HG02759 (cell line): ENCODE measurements at regions not wholly inside any gene's neighbourhood (a gene's known extent, or its start where the extent isn't known, plus 50 kb on each side); places are given as distances from the start of the nearest gene placed in this dataset.

Source experiments
- ATAC-seq: cut with Tn5 transposase; IDR thresholded peaks from one replicate; pipeline ENCODE4 v1.9.1; 2021; ENCODE audit warnings: mild to moderate bottlenecking, moderate library complexity; ENCODE audit not compliant: unreplicated experiment

GRCh38 chr2:492178-492577 is 185.0 kb downstream of the TMEM18 start:
- no peak for ATAC-seq

- ATAC-seq: no peak
These were observed 187.4 kb downstream of the TMEM18 start for GRCh38 chr2:489838-490237.

DNA sequence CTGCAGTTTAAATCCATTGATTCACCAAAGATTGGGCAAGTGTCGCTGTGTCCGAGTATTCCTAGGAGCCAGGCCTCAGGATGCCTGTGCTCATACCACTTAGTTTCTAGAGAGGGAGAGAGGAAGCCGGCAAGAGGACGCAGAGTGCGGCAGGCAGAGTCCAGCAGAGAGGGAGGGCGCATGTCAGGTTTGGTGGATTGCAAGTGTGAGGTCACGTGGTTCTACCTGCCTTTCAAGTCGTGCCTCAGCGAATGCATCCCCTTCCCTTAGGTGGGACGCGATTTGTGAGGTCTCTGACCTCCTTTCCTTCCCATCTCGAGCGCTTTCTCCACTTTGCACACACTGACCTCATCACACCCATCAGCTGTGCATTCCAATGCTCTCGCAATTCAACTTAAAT is 188.1 kb downstream of the TMEM18 start:
- no peak for ATAC-seq

- ATAC-seq: no peak
These were observed 189.8 kb downstream of the TMEM18 start for GRCh38 chr2:487186-488079.

GRCh38 chr2:486371-486770 is 190.8 kb downstream of the TMEM18 start:
- ATAC-seq: no peak

- no peak for ATAC-seq
These were observed 193.5 kb upstream of the ALKAL2 start for GRCh38 chr2:481388-481787.

DNA sequence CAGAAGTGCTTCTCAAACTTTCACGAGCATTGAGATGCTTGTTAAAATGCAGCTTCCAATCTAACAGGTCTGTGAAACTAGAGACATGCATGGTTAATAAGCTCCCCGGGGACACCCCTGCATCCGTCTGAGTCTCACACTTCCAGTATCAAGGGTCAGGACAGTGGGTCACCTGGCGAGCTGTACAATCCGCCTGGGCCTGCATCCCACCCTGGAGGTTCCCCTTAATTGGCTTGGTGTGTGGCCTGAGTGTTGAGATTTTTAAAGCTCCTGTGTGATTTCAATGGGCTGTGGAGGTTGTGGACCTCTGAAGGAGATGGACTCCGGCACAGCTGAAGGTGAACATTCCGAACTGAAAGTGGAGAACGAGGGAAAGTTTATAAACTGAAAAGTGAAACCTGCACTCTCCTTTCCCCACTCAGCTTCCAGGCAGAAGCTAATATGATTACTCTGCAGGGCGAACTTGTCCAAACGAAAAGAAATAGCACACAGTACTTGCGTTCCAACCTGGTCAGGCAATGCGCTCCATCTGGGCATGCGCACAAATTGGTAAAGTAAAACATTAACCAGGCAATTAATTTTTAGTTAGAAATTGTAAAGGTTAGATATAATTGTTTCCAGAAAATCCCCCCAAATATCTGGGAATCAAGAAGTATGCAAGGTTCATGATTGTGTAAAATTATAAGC is 191.7 kb upstream of the ALKAL2 start:
- no peak for ATAC-seq

GRCh38 chr2:479031-479430 is 191.1 kb upstream of the ALKAL2 start:
- ATAC-seq: no peak

- no peak for ATAC-seq
These were observed 183.7 kb upstream of the ALKAL2 start for GRCh38 chr2:471560-471959.

GRCh38 chr2:469514-469913 is 181.6 kb upstream of the ALKAL2 start:
- ATAC-seq: no peak

DNA sequence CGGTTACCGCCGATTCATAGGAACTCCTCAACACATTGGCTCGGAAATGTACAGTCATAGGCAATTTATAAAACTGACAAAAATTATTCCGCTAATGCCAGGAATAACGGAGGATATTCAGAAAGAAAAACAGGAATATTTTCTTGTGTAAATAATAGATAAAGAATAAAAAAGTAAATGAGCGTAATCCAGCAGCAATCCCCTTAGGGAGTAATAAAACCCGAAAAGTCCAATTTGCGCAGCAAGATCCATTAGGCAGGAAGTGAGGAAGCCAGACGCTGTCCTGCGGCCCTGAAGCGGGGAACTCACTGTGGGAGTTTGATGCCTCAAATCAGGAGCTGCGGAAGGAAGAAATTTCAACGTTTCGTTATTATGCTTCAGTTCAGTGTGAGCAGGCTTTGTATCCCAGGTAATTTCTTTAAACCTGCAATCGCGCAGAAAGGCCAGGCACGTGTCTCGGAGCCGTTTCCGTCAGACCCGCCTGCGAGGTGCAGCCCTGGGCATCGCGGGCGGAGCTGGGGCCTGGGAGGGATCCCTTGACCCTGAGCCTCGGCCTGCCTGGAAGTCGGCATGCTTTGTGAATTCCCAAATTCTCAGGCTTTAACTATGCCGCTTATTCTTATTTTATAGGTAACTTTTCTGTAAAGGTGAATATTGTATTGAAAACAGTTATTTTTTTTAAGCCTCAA is 180.9 kb upstream of the ALKAL2 start:
- ATAC-seq: no peak

- ATAC-seq: no peak
These were observed 180.2 kb upstream of the ALKAL2 start for GRCh38 chr2:467892-468647.

DNA sequence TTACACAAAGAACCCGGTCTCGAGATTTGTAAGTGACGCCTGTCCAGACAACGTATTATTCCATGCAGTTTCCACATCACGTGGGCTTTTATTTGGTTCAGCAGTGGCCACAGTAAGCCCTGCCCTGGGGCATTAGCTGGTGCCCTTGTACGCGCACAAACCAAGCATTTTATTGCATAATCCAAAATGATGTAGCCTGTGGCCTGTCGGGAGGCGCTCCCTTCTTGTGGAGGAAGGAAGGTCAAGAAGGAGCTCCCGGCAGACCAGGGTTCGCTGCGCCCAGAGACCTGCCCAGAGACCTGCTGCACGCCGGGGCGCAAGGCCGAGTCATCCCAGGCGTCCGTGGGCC is 179.6 kb upstream of the ALKAL2 start:
- ATAC-seq: no peak

DNA sequence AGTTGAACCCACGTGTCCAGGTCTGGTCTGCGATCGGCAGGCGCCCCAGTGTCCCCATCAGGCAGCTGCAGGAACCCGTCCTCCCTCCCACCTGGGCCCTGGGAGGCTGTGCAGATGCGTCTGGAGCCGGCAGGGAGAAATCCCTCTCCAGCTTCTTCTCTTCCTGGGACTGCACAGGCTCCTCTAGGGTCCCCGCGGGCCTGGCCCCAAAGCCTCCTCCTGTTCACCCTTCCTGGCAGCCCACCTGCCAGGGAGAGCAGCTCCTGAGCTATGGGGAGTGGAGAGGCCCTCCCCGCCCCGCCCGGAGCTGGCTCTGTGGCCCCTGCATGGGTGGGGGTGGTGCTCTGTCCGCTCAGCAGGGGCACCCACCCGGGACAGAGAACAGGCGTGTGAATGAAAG is 179.2 kb upstream of the ALKAL2 start:
- ATAC-seq: no peak

DNA sequence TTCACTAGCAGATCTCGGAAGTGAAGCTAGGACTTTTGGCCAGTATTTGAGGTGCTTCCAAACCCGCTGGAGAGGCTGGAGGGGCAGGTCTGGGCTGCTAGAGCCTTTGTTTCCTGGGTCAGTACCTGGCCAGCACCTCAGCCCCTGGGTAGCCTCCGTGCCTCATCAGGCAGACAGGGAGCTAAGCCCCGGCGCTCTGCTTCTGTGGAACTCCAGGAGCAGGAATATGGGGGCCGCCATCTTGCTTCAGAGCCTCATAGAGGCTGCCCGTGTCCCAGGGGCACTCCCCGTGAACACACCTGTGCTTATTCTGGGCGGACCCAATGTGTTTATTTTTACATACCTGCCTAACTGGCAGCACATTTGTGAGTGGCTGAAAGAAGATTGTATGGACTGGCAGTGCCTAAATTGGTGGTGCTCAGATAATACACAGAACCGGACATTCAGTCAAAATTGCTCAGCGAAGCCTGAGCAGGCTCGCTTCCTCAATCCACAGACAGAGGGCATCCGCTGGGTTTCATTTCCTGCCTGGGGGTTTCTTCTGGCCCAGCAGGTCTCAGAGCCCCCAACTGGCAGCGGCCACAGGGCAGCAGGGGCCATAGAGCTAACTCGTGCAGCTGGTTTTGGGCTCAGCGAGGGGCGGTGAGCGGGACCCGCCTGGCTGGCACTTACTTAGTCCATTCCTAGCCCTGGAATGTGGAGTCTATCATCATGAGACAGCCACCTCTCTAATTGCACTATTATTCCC is 176.8 kb upstream of the ALKAL2 start:
- peak; percentile 67 for ATAC-seq

GRCh38 chr2:460861-461260 is 173.0 kb upstream of the ALKAL2 start:
- ATAC-seq: peak; percentile 85

DNA sequence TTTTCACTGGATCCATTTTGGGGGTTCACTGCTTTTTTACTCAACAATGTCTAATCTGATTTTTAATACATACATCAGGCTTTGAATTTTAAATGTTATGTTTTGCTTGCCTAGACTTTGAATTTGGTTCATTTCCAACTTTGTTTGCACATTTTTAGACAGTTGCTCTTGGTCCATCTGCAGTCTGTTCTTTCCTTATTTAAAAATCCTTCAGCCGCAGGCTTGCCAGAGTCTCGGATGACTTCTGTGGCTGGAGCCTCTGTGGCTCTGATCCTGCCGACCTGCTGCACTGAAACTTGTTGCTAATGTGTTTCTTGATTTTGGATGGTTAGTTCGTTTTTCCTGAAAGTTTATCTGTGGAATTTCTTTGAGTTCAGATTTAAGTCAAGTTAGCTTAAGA is 172.0 kb upstream of the ALKAL2 start:
- no peak for ATAC-seq

GRCh38 chr2:458425-458815 is 170.5 kb upstream of the ALKAL2 start:
- ATAC-seq: no peak

- no peak for ATAC-seq
These were observed 170.0 kb upstream of the ALKAL2 start for GRCh38 chr2:457792-458424.

DNA sequence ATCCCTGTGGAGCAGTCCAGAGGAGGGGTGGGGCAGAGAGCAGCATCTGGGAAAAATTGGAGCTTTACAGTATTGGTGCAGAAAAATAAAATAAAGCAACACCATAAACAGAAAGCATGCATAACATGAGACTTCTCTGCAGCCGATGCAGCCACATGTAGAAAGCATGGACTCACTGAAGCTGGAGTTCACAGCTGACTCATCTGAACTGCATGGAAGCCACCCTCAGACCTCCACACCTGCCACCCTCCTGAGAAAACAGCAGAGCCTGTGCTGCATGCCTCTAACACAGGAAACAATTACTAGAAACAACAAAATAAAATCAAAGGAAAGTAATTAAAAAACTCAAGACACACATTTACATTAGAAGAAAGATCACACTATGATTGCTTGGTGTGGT is 169.4 kb upstream of the ALKAL2 start:
- ATAC-seq: no peak
